HG03432 (cell line): ENCODE measurements at regions not wholly inside any gene's neighbourhood (a gene's known extent, or its start where the extent isn't known, plus 50 kb on each side); places are given as distances from the start of the nearest gene placed in this dataset.

Experiments used
- ATAC-seq: cut with Tn5 transposase; IDR thresholded peaks from one replicate; pipeline ENCODE4 v1.9.1; 2021; ENCODE audit warnings: mild to moderate bottlenecking, moderate library complexity; ENCODE audit not compliant: unreplicated experiment

- peak; percentile 64 for ATAC-seq
Observed at GRCh38 chr15:70258369-70259027, 160.8 kb upstream of the TLE3 start.

GRCh38 chr15:70257573-70258248, 160.0 kb upstream of the TLE3 start:
- ATAC-seq: no peak

DNA sequence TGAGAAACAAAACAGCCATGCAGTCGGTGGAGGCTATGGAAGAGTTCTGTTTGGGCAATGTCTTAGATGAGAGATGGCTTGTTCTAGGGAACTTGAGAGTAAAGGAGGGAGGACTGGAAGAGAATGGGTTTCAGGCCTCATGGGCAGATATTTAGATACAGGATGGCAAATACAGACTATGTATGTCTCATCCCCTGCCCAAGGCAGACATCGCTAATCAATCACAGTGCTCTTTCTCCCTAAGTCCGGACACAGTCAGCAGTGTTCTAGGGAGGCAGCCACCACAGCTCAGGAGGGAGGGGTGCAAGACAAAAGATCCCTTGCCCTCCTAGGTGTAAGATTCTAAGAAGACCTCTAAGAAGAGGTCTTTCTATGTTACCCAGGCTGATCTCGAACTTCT, 159.3 kb upstream of the TLE3 start:
- no peak for ATAC-seq

DNA sequence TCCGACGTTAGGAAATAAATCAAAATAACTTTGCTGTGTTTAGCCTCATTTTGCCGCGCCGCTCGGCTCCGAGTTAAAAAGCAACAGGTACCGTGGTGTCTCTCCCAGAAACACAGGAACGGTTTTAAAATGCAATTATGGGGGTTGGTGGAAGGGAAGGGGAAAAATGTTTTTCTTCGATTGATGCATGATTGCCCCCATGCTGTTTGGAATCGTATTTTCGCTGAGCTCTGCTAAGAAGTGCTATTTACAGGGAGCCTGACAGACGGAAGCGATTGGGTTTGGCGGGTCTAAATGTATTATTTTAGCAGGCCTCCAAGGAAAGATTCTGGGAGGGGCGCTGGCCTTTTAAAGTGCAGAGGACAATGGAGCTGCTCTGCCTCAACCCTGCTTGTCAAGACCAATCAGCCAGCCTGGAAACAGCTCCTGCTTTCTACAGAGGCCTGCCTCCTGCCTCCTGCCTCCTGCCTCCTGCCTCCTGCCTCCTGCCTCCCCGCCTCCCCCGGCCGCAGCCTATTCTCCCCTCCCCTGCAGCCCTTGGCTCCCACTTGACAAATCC, 156.7 kb upstream of the TLE3 start:
- ATAC-seq: no peak

- ATAC-seq: no peak
Observed at GRCh38 chr15:70253461-70254156, 155.9 kb upstream of the TLE3 start.

DNA sequence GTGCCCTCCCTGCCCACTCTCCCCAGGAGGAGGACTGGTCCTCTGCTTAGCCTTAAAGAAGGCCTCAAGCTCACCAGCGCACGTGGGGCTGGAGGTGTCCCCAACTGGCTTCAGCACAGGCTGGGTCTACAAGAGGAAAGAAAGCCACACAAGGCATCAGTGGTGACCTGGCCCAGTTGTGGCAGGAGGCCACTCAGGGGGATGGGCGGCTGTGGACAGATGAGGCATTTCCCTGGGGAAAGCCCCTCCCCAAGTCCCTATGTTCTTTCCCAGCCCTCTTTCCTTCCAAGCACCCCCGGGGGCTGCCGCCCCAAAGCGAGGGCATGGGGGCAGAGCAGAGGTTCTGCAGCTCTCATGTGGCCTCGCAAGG, 155.2 kb upstream of the TLE3 start:
- no peak for ATAC-seq

DNA sequence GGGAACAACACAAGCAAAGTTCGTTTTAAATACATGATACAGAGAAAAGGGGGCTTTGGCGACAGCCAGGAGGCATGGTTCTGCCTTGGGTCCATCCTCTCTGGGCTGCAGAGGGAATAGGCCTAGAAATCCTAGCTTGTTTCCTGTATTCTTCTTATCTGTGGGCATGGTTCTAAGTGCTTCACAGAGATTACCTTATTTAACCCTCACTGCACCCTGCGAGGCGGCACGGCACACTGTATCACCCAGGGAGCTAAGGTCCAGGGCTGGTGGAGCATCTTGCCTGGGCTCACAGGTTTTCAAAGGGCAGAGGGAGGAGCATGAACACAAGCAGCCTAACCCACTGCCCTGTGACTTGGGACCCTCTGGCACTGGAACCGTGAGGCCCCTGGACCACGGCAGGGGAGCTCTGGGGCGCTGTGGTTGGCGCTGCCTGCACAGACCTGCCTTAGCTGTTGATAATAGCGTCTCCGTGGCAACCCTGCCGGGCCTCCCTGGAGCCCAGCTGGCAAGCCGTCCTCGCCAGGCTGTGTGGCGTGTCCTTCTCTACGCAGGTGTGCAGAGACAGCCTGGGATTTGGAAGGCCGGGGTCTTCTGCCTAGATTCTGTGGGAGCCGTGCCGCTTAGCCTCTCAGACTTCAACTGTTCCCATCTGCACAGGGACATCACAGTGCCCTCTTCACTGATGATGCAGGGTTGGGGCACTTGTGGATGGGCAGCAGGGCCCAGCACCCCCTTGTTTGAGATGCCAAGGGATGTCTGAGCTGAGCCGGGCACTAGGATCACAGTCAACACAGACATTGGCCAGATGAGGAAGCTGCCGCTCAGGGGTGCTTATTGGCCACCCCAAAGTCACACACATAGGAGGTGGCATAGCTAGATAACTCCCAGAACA, 154.6 kb upstream of the TLE3 start:
- ATAC-seq: no peak

GRCh38 chr15:70251246-70251990, 153.7 kb upstream of the TLE3 start:
- ATAC-seq: no peak

GRCh38 chr15:70250208-70251201, 152.8 kb upstream of the TLE3 start:
- no peak for ATAC-seq

- ATAC-seq: no peak
Observed at GRCh38 chr15:70249616-70250015, 151.9 kb upstream of the TLE3 start.

DNA sequence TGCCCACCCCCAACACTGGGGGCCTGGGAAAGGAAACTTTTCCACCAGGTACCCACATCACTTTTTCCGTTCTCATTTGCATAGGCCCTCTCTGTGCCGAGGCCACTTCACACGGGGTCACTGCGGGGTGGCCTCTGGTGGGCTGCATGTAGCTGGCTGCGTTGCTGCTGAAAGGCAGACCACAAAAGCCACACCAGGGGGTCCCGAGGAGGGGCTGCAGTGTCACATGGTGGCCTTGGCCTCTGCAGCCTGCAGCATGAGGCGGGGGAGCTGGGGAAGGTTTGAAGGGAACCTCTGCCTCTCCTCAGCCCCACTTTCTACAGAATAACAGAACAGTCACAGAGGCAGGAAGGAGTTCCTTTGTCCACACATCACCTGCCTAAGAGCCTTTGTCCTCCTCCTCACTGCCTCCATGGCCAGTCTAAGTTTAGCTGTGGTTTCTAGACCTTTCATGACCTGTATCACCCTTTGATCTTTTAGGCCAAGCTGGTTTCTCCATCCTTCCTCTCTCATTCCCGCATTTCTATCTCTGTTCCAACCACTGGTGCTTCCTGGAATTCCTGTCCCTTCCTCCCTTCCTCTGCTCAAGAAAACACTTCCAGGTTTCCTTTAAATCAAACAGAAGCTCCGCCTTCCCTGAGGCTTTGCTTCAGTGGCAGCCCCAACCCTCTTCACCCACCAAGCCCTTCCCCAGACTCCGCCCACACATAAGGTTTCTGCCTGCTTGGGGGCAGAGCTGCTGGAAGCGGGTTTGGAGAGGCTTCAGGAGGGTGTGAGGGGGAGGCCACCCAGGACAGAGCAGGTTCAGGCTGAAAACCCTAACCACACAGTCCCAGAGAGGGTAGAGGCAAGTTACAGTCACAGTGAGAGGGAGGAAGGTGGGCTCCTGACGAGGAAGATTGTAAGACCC, 150.7 kb upstream of the TLE3 start:
- ATAC-seq: no peak

- no peak for ATAC-seq
Observed at GRCh38 chr15:70247281-70247680, 149.6 kb upstream of the TLE3 start.

- ATAC-seq: no peak
Observed at GRCh38 chr15:70246623-70247220, 149.0 kb upstream of the TLE3 start.

GRCh38 chr15:70245932-70246622, 148.4 kb upstream of the TLE3 start:
- no peak for ATAC-seq

- ATAC-seq: no peak
Observed at GRCh38 chr15:70244978-70245542, 147.3 kb upstream of the TLE3 start.

DNA sequence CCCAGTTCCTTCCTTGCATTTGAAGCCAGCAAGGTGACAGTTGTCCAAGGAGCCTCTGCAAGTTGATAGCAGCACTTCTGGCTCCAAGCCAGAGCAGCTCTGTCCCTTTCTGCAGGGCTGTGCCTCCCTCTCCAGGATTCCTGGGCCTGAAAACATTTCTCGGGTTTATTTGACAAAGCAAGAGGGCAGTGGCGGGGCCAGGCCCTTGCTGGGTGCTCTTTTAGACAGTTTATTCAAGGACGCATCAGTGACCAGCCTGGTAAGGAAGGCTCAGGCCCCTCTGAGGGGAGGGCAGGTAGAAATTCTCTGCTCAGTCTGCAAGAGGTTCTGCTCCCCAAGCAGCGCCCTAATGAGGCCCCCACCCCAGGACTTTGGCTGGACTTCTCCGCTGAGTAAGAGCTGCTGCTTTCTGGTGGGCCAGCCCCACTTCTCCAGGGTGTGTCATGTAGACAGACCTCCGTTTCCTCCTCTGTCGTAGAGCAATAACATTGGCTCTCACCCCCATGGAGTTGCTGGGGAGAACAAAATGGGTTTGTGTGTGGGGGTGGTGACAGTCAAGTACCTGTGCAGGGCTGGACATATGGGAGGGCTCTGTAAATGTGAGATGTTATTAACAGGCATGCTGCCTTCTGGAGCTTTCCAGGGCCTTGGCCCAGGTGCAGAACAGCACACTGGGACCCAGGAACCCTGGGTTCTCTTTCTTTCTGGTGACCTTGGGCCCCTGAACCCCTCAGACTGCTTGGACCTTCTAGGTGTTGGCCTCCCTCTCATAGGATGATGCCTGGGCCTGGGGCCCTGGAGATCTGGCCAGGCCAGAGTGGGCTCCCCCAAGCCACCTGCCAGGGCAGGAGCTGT, 146.2 kb upstream of the TLE3 start:
- ATAC-seq: no peak
